DOHH2 (cell line): ENCODE measurements at regions not wholly inside any gene's neighbourhood (a gene's known extent, or its start where the extent isn't known, plus 50 kb on each side); places are given as distances from the start of the nearest gene placed in this dataset.

ENCODE experiments used
- H3F3A ChIP-seq: fragments of 200-600 bp; sonication (generic), shearing (Covaris generic); 2 replicates; pipeline ENCODE4 v1.6.0; 2016; ENCODE audit warnings: antibody characterized with exemption, mild to moderate bottlenecking; ENCODE audit not compliant: control insufficient read depth, insufficient read depth
- H3K27ac ChIP-seq: fragments of 200-600 bp; sonication (generic); 2 replicates; pipeline ENCODE4 v1.5.1; 2014; ENCODE audit warnings: low read depth, mild to moderate bottlenecking, low read length, moderate library complexity
- H3K27me3 ChIP-seq: fragments of 200-600 bp; sonication (generic); 2 replicates; pipeline ENCODE4 v1.6.1; 2014; ENCODE audit warnings: mild to moderate bottlenecking, low read length, mixed read lengths; ENCODE audit not compliant: control insufficient read depth
- H3K36me3 ChIP-seq: fragments of 200-600 bp; sonication (generic); 2 replicates; pipeline ENCODE4 v1.6.1; 2014; ENCODE audit warnings: mild to moderate bottlenecking, low read length, moderate library complexity, mixed read lengths; ENCODE audit not compliant: control insufficient read depth
- H3K4me1 ChIP-seq: fragments of 200-600 bp; sonication (generic); 2 replicates; pipeline ENCODE4 v1.6.1; 2014; ENCODE audit warnings: mild to moderate bottlenecking, low read length, mixed read lengths; ENCODE audit not compliant: control insufficient read depth
- H3K4me2 ChIP-seq: fragments of 200-600 bp; sonication (generic); 2 replicates; pipeline ENCODE4 v1.6.0; 2014; ENCODE audit warnings: mild to moderate bottlenecking, low read length, moderate library complexity
- H3K4me3 ChIP-seq: fragments of 200-600 bp; sonication (generic); 2 replicates; pipeline ENCODE4 v1.5.1; 2014; ENCODE audit warnings: mild to moderate bottlenecking, low read length, mixed read lengths
- H3K79me2 ChIP-seq: fragments of 200-600 bp; sonication (generic); 2 replicates; pipeline ENCODE4 v1.6.1; 2014; ENCODE audit warnings: mild to moderate bottlenecking, low read length, mixed read lengths; ENCODE audit not compliant: control insufficient read depth
- H3K9me2 ChIP-seq: fragments of 200-600 bp; sonication (generic); replicated peaks from 2 replicates; pipeline ENCODE4 v1.6.1; 2014; ENCODE audit warnings: mild to moderate bottlenecking, low read length, mixed read lengths; ENCODE audit not compliant: control insufficient read depth
- H3K9me3 ChIP-seq: fragments of 200-600 bp; sonication (generic); 2 replicates; pipeline ENCODE4 v1.6.1; 2014; ENCODE audit warnings: antibody characterized with exemption, low read length, mixed read lengths; ENCODE audit not compliant: control insufficient read depth, insufficient read depth
- H4K20me1 ChIP-seq: fragments of 200-600 bp; sonication (generic); 2 replicates; pipeline ENCODE4 v1.6.0; 2014; ENCODE audit warnings: low read depth, mild to moderate bottlenecking, antibody characterized with exemption, low read length, moderate library complexity; ENCODE audit not compliant: control insufficient read depth, insufficient read depth
- EZH2phosphoT487 ChIP-seq: fragments of 200-600 bp; sonication (generic); IDR thresholded peaks from 2 replicates; pipeline ENCODE4 v1.6.1; 2017; ENCODE audit warnings: borderline replicate concordance, mild to moderate bottlenecking, antibody characterized with exemption, low read length, moderate library complexity, mixed read lengths
- TF ChIP-seq, protein P1 (sequence below): fragments of 200-600 bp; sonication (generic); IDR thresholded peaks from one replicate; pipeline ENCODE4 v1.5.1; 2014; ENCODE audit warnings: antibody characterized with exemption, mild to moderate bottlenecking, low read depth, low read length; ENCODE audit not compliant: poor library complexity, severe bottlenecking

DNA sequence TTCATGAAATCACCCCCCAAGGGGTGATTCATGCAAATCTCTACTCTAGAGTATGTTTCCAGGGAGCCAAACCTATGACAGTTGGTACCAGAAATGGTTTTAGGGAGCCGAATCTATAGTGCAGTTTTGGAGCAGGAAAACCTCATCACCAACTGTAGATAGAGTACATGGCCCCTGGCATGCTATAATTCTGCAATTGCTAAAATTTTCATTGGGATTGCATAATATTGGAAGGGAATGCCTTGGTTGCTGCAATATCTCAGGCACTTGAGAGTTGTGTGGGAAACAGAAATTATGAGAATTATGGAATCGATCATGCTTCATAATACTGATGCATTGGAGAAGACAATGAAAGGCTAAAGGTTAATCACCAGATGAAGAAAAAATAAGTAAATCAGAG lies 148.2 kb upstream of the PLPPR1 start:
- Histone ChIP-seq H3K4me2 (no peak overlapping the region), H3K4me3 (no peak overlapping the region), H3K9me3 (no peaks in the 10 kb centered on the region), H3K79me2 (no peaks in the 10 kb centered on the region), H3K4me1 (no peaks in the 10 kb centered on the region), H3K27me3 (no peaks in the 10 kb centered on the region), H3F3A (no peaks in the 10 kb centered on the region), H4K20me1 (no peaks in the 10 kb centered on the region), H3K27ac (no peak overlapping the region), H3K36me3 (no peaks in the 10 kb centered on the region), H3K9me2 (no peaks in the 10 kb centered on the region)
- TF ChIP-seq, protein P1, sequence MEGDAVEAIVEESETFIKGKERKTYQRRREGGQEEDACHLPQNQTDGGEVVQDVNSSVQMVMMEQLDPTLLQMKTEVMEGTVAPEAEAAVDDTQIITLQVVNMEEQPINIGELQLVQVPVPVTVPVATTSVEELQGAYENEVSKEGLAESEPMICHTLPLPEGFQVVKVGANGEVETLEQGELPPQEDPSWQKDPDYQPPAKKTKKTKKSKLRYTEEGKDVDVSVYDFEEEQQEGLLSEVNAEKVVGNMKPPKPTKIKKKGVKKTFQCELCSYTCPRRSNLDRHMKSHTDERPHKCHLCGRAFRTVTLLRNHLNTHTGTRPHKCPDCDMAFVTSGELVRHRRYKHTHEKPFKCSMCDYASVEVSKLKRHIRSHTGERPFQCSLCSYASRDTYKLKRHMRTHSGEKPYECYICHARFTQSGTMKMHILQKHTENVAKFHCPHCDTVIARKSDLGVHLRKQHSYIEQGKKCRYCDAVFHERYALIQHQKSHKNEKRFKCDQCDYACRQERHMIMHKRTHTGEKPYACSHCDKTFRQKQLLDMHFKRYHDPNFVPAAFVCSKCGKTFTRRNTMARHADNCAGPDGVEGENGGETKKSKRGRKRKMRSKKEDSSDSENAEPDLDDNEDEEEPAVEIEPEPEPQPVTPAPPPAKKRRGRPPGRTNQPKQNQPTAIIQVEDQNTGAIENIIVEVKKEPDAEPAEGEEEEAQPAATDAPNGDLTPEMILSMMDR = no peak
- TF ChIP-seq EZH2phosphoT487 = no peak

DNA sequence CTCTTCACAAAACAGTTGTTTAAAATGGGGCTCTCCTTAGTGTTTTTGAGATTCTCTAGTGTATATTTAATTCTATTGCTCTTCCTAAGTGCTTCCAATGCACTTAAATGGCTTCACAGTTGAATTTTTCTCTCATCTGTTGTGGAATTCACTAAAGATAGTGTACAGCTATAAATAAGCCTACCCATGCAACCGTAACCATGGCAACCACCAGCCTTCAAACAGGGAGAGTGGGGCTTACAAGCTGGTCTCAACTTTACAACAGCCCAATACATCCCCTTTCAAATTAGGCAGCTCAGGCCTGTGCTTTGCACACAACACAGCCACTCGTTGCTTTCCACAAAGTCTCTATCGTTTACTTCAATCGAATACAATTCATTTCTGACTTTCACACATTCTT lies 144.0 kb upstream of the PLPPR1 start:
- no peak overlapping the region for H3K4me3 ChIP-seq
- no peaks in the 10 kb centered on the region for H3K36me3 ChIP-seq
- no peak overlapping the region for H3K27ac ChIP-seq
- no peak overlapping the region for H3K4me2 ChIP-seq
- H3K9me3 ChIP-seq = no peaks in the 10 kb centered on the region
- no peaks in the 10 kb centered on the region for H4K20me1 ChIP-seq
- no peaks in the 10 kb centered on the region for H3K27me3 ChIP-seq
- H3K9me2 ChIP-seq = no peaks in the 10 kb centered on the region
- TF ChIP-seq EZH2phosphoT487 = no peak
- TF ChIP-seq, protein P1 = no peak
- H3F3A ChIP-seq = no peaks in the 10 kb centered on the region
- no peaks in the 10 kb centered on the region for H3K79me2 ChIP-seq
- H3K4me1 ChIP-seq = no peaks in the 10 kb centered on the region

DNA sequence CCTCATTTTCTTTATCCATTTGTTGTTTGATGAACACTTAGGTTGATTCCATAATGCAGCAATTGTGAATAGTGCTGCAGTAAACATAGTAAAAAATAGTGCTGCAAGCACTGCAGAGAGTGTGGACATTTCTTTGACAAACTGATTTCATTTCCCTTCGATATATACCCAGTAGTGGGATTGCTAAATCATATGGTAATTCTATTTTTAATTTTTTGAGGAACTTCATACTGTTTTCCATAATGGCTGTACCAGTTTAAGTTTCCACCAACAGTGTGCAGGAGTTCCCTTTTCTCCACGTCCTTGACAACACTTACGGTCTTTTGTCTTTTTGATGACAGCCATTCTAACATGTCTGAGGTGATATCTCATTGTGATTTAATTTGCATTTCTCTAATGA lies 138.2 kb upstream of the PLPPR1 start:
- H4K20me1 ChIP-seq = no peaks in the 10 kb centered on the region
- no peak overlapping the region for H3K27ac ChIP-seq
- H3K27me3 ChIP-seq = no peaks in the 10 kb centered on the region
- H3F3A ChIP-seq = no peaks in the 10 kb centered on the region
- no peaks in the 10 kb centered on the region for H3K36me3 ChIP-seq
- no peaks in the 10 kb centered on the region for H3K4me1 ChIP-seq
- TF ChIP-seq, protein P1 = no peak
- no peak for TF ChIP-seq EZH2phosphoT487
- H3K9me2 ChIP-seq = no peaks in the 10 kb centered on the region
- H3K4me3 ChIP-seq = no peak overlapping the region
- H3K4me2 ChIP-seq = no peak overlapping the region
- H3K9me3 ChIP-seq = no peaks in the 10 kb centered on the region
- H3K79me2 ChIP-seq = no peaks in the 10 kb centered on the region

DNA sequence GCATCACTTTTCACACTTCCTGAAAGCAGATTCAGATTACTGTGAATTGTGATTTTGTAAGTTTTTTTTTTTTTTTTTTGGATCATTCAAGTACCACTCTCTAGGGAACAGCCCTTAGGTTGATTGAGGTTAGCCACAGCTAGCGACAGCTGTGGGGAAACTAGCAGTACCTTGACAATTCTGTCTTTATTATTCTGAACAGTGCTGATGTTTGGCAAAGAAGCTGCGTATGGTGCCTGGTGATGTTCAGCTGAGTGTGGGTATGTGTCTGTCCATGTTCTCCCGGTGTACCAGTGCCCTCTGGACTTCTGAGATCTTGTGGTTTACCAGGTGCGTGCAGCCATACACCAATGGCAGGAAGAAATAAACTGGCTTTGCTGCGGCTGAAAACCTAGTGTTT lies 117.3 kb upstream of the PLPPR1 start:
- H3K79me2 ChIP-seq = no peaks in the 10 kb centered on the region
- TF ChIP-seq, protein P1 = no peak
- no peak for TF ChIP-seq EZH2phosphoT487
- H3K36me3 ChIP-seq = no peaks in the 10 kb centered on the region
- H3K27ac ChIP-seq = no peak overlapping the region
- no peaks in the 10 kb centered on the region for H3K9me3 ChIP-seq
- no peak overlapping the region for H3K4me3 ChIP-seq
- no peaks in the 10 kb centered on the region for H3K27me3 ChIP-seq
- no peaks in the 10 kb centered on the region for H3F3A ChIP-seq
- no peaks in the 10 kb centered on the region for H4K20me1 ChIP-seq
- H3K9me2 ChIP-seq = no peaks in the 10 kb centered on the region
- H3K4me2 ChIP-seq = no peak overlapping the region
- no peaks in the 10 kb centered on the region for H3K4me1 ChIP-seq
